ENCODE measurements at regions not wholly inside any gene's neighbourhood (a gene's known extent, or its start where the extent isn't known, plus 50 kb on each side); places are given as distances from the start of the nearest gene placed in this dataset.
A peak's percentile ranks its signal among the peaks of the same experiment; 100 is the strongest.
"Not testable (repeated sequence)": the region's sequence is repeated elsewhere in the genome, so short reads cannot be mapped to it uniquely, and the experiment has no call there.

GRCh38 chr5:125088522-125089105, 342.2 kb upstream of the ZNF608 start:
- Histone ChIP-seq H3K27ac (ENCODE audit: low read depth, low read length) (no peak overlapping the region), H3K27me3 (ENCODE audit: control insufficient read depth, insufficient read depth, low read length) (no peaks in the 10 kb centered on the region), H3K9me3 (ENCODE audit: control insufficient read depth, insufficient read depth, low read length) (no peaks in the 10 kb centered on the region), H3K36me3 (ENCODE audit: control insufficient read depth, insufficient read depth, low read length) (no peaks in the 10 kb centered on the region), H3K4me1 (ENCODE audit: control insufficient read depth, insufficient read depth, low read length) (no peaks in the 10 kb centered on the region), H3K4me3 (ENCODE audit: low read depth, low read length) (no peak overlapping the region)
- no peak for DNase-seq (ENCODE audit: low read depth in 4 of 6, low spot score in 6 of 6)
- WGBS (ENCODE audit: insufficient coverage), result 99% methylated on average over 24 of the region's 27 CpGs

GRCh38 chr5:125092138-125092537, 345.7 kb upstream of the ZNF608 start:
- 80% methylated on average over 1 of the region's 3 CpGs for WGBS (ENCODE audit: insufficient coverage)
- not testable (repeated sequence) for H3K36me3 ChIP-seq (ENCODE audit: control insufficient read depth, insufficient read depth, low read length); H3K4me1 ChIP-seq (ENCODE audit: control insufficient read depth, insufficient read depth, low read length); H3K9me3 ChIP-seq (ENCODE audit: control insufficient read depth, insufficient read depth, low read length); H3K4me3 ChIP-seq (ENCODE audit: low read depth, low read length); H3K27ac ChIP-seq (ENCODE audit: low read depth, low read length); DNase-seq (ENCODE audit: low read depth in 4 of 6, low spot score in 6 of 6); H3K27me3 ChIP-seq (ENCODE audit: control insufficient read depth, insufficient read depth, low read length)

GRCh38 chr5:125093776-125094175, 347.3 kb upstream of the ZNF608 start:
- DNase-seq (ENCODE audit: low read depth in 4 of 6, low spot score in 6 of 6), result peak in 5 of 6 donors; percentile 11 to 53 (median 21)
- Histone ChIP-seq H3K27ac (ENCODE audit: low read depth, low read length) (no peak overlapping the region), H3K27me3 (ENCODE audit: control insufficient read depth, insufficient read depth, low read length) (no peaks in the 10 kb centered on the region), H3K9me3 (ENCODE audit: control insufficient read depth, insufficient read depth, low read length) (peaks cover 3% of the 10 kb centered on the region), H3K36me3 (ENCODE audit: control insufficient read depth, insufficient read depth, low read length) (no peaks in the 10 kb centered on the region), H3K4me3 (ENCODE audit: low read depth, low read length) (no peak overlapping the region), H3K4me1 (ENCODE audit: control insufficient read depth, insufficient read depth, low read length) (no peaks in the 10 kb centered on the region)
- WGBS (ENCODE audit: insufficient coverage), result no CpG with 5 or more reads among the region's 3 CpGs

- Histone ChIP-seq H3K27me3 (ENCODE audit: control insufficient read depth, insufficient read depth, low read length) (no peaks in the 10 kb centered on the region), H3K27ac (ENCODE audit: low read depth, low read length) (no peak overlapping the region), H3K9me3 (ENCODE audit: control insufficient read depth, insufficient read depth, low read length) (peaks cover 3% of the 10 kb centered on the region), H3K36me3 (ENCODE audit: control insufficient read depth, insufficient read depth, low read length) (no peaks in the 10 kb centered on the region), H3K4me3 (ENCODE audit: low read depth, low read length) (no peak overlapping the region), H3K4me1 (ENCODE audit: control insufficient read depth, insufficient read depth, low read length) (no peaks in the 10 kb centered on the region)
- DNase-seq (ENCODE audit: low read depth in 4 of 6, low spot score in 6 of 6), result no peak
- 88% methylated on average over 1 of the region's 1 CpG for WGBS (ENCODE audit: insufficient coverage)
Measured at GRCh38 chr5:125100342-125100741, 353.9 kb upstream of the ZNF608 start.

- WGBS (ENCODE audit: insufficient coverage), result 92% methylated on average over 2 of the region's 4 CpGs
- Histone ChIP-seq H3K9me3 (ENCODE audit: control insufficient read depth, insufficient read depth, low read length) (peaks cover 3% of the 10 kb centered on the region), H3K4me3 (ENCODE audit: low read depth, low read length) (no peak overlapping the region)
Measured at GRCh38 chr5:125100951-125101350, 354.5 kb upstream of the ZNF608 start.

GRCh38 chr5:125103459-125103858, 357.0 kb upstream of the ZNF608 start:
- no peak overlapping the region for H3K27ac ChIP-seq (ENCODE audit: low read depth, low read length)
- no peak for DNase-seq (ENCODE audit: low read depth in 4 of 6, low spot score in 6 of 6)
- no peaks in the 10 kb centered on the region for H3K27me3 ChIP-seq (ENCODE audit: control insufficient read depth, insufficient read depth, low read length)
- H3K9me3 ChIP-seq (ENCODE audit: control insufficient read depth, insufficient read depth, low read length), result no peaks in the 10 kb centered on the region
- H3K36me3 ChIP-seq (ENCODE audit: control insufficient read depth, insufficient read depth, low read length), result no peaks in the 10 kb centered on the region
- H3K4me1 ChIP-seq (ENCODE audit: control insufficient read depth, insufficient read depth, low read length), result no peaks in the 10 kb centered on the region
- no peak overlapping the region for H3K4me3 ChIP-seq (ENCODE audit: low read depth, low read length)
- WGBS (ENCODE audit: insufficient coverage), result no CpG with 5 or more reads among the region's 1 CpG

More at GRCh38 chr5:125100951-125101350, 354.5 kb upstream of the ZNF608 start:
- no peaks in the 10 kb centered on the region for H3K4me1 ChIP-seq (ENCODE audit: control insufficient read depth, insufficient read depth, low read length)
- H3K27ac ChIP-seq (ENCODE audit: low read depth, low read length), result no peak overlapping the region
- no peaks in the 10 kb centered on the region for H3K27me3 ChIP-seq (ENCODE audit: control insufficient read depth, insufficient read depth, low read length)
- no peaks in the 10 kb centered on the region for H3K36me3 ChIP-seq (ENCODE audit: control insufficient read depth, insufficient read depth, low read length)
- DNase-seq (ENCODE audit: low read depth in 4 of 6, low spot score in 6 of 6), result no peak

- no CpG with 5 or more reads among the region's 1 CpG for WGBS (ENCODE audit: insufficient coverage)
- H3K4me1 ChIP-seq (ENCODE audit: control insufficient read depth, insufficient read depth, low read length), result no peaks in the 10 kb centered on the region
- no peaks in the 10 kb centered on the region for H3K36me3 ChIP-seq (ENCODE audit: control insufficient read depth, insufficient read depth, low read length)
- H3K27me3 ChIP-seq (ENCODE audit: control insufficient read depth, insufficient read depth, low read length), result no peaks in the 10 kb centered on the region
- H3K9me3 ChIP-seq (ENCODE audit: control insufficient read depth, insufficient read depth, low read length), result no peaks in the 10 kb centered on the region
- no peak overlapping the region for H3K27ac ChIP-seq (ENCODE audit: low read depth, low read length)
- DNase-seq (ENCODE audit: low read depth in 4 of 6, low spot score in 6 of 6), result no peak
- H3K4me3 ChIP-seq (ENCODE audit: low read depth, low read length), result no peak overlapping the region
Measured at GRCh38 chr5:125106271-125106670, 359.8 kb upstream of the ZNF608 start.

- H3K36me3 ChIP-seq (ENCODE audit: control insufficient read depth, insufficient read depth, low read length), result no peaks in the 10 kb centered on the region
- H3K4me3 ChIP-seq (ENCODE audit: low read depth, low read length), result no peak overlapping the region
- H3K27ac ChIP-seq (ENCODE audit: low read depth, low read length), result no peak overlapping the region
- no peaks in the 10 kb centered on the region for H3K9me3 ChIP-seq (ENCODE audit: control insufficient read depth, insufficient read depth, low read length)
- DNase-seq (ENCODE audit: low read depth in 4 of 6, low spot score in 6 of 6), result no peak
- no peaks in the 10 kb centered on the region for H3K4me1 ChIP-seq (ENCODE audit: control insufficient read depth, insufficient read depth, low read length)
- H3K27me3 ChIP-seq (ENCODE audit: control insufficient read depth, insufficient read depth, low read length), result no peaks in the 10 kb centered on the region
Measured at GRCh38 chr5:125106881-125107280, 360.4 kb upstream of the ZNF608 start.

GRCh38 chr5:125109293-125109692, 362.9 kb upstream of the ZNF608 start:
- Histone ChIP-seq H3K27me3 (ENCODE audit: control insufficient read depth, insufficient read depth, low read length) (no peaks in the 10 kb centered on the region), H3K4me3 (ENCODE audit: low read depth, low read length) (no peak overlapping the region), H3K36me3 (ENCODE audit: control insufficient read depth, insufficient read depth, low read length) (no peaks in the 10 kb centered on the region), H3K9me3 (ENCODE audit: control insufficient read depth, insufficient read depth, low read length) (no peaks in the 10 kb centered on the region), H3K27ac (ENCODE audit: low read depth, low read length) (no peak overlapping the region), H3K4me1 (ENCODE audit: control insufficient read depth, insufficient read depth, low read length) (no peaks in the 10 kb centered on the region)
- no peak for DNase-seq (ENCODE audit: low read depth in 4 of 6, low spot score in 6 of 6)

- peak in 1 of 6 donors; percentile 76 for DNase-seq (ENCODE audit: low read depth in 4 of 6, low spot score in 6 of 6)
- Histone ChIP-seq H3K9me3 (ENCODE audit: control insufficient read depth, insufficient read depth, low read length) (no peaks in the 10 kb centered on the region), H3K36me3 (ENCODE audit: control insufficient read depth, insufficient read depth, low read length) (no peaks in the 10 kb centered on the region), H3K27me3 (ENCODE audit: control insufficient read depth, insufficient read depth, low read length) (no peaks in the 10 kb centered on the region), H3K27ac (ENCODE audit: low read depth, low read length) (no peak overlapping the region), H3K4me1 (ENCODE audit: control insufficient read depth, insufficient read depth, low read length) (no peaks in the 10 kb centered on the region), H3K4me3 (ENCODE audit: low read depth, low read length) (no peak overlapping the region)
- WGBS (ENCODE audit: insufficient coverage), result no CpG with 5 or more reads among the region's 1 CpG
Measured at GRCh38 chr5:125109816-125110215, 363.4 kb upstream of the ZNF608 start.
